Thyroid gland (tissue), 4 donors: ENCODE measurements at regions not wholly inside any gene's neighbourhood (a gene's known extent, or its start where the extent isn't known, plus 50 kb on each side); places are given as distances from the start of the nearest gene placed in this dataset.

Source experiments
- CTCF ChIP-seq, 6 experiments: fragments of 200-600 bp in 3 of 6; fragments of 450-650 bp in 3 of 6; sonication (generic) in 3 of 6; IDR thresholded peaks; one replicate each; pipeline ENCODE4 v1.5.1; 2016 to 2019; ENCODE audit warnings: antibody characterized with exemption in 6 of 6, mild to moderate bottlenecking in 2 of 6, inconsistent platforms in 1 of 6, moderate library complexity in 1 of 6
- POLR2A ChIP-seq, 2 donors: fragments of 450-650 bp; IDR thresholded peaks; one replicate each; pipeline ENCODE4 v1.6.1; 2017; ENCODE audit warnings: antibody characterized with exemption in 2 of 2, mild to moderate bottlenecking in 2 of 2, moderate library complexity in 1 of 2

DNA sequence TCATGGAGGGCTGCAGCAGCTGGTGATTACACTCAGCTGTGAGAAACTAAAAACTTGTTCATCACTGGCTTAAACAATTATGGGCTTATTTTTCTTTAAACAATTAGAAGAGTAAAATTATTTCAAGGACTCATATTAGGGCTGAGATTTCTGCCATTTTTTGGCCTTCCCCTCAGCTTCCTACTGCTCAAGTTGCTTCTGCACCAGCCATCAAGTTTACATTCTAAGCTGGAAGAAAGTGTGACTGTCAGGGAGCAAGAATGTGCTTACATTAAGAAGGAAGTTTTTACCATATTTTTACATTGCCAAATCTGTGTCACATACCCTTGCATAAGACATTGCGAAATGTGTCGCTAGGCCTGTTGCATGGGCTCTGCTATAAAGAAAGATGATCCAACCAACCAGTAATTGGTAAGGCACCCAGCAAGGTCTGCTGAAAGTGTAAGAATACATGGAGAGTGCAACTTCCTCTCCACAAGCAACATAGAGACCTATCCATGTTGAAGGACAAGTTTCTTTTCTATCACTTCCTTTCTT lies 260.3 kb upstream of the CDH10 start:
- TF ChIP-seq CTCF (IDR thresholded peaks at IDR 0.05) (no peak), POLR2A (IDR thresholded peaks at IDR 0.05) (no peak)
